K562 (cell line): ENCODE measurements at regions not wholly inside any gene's neighbourhood (a gene's known extent, or its start where the extent isn't known, plus 50 kb on each side); places are given as distances from the start of the nearest gene placed in this dataset.

Source experiments
- CHD7 ChIP-seq: fragments of 200-600 bp; sonication (generic); IDR thresholded peaks from one replicate; pipeline ENCODE4 v1.6.1; 2012; ENCODE audit warnings: mild to moderate bottlenecking, low read depth, low read length, inconsistent platforms
- POLR2H ChIP-seq: IDR thresholded peaks from 2 replicates; pipeline ENCODE4 v1.6.1; 2016; ENCODE audit warnings: missing genetic modification characterization, low read depth, mild to moderate bottlenecking, control low read depth, missing compliant biosample characterization, moderate library complexity

- TF ChIP-seq CHD7 (no peak), POLR2H (tag) (no peak)
These were observed 307.3 kb upstream of the DUSP10 start (continued) for GRCh38 chr1:222049176-222049575.
